ENCODE measurements at regions not wholly inside any gene's neighbourhood (a gene's known extent, or its start where the extent isn't known, plus 50 kb on each side); places are given as distances from the start of the nearest gene placed in this dataset.

- H3K4me3 ChIP-seq, result no peak overlapping the region
- no peaks in the 10 kb centered on the region for H4K20me1 ChIP-seq
- no peaks in the 10 kb centered on the region for H3K9me3 ChIP-seq
- no peak overlapping the region for H3K27ac ChIP-seq
- no peaks in the 10 kb centered on the region for H3K4me1 ChIP-seq
- no peaks in the 10 kb centered on the region for H3K27me3 ChIP-seq
- no peak overlapping the region for H3K4me2 ChIP-seq
- H3K9ac ChIP-seq, result no peak overlapping the region
- no peak for TF ChIP-seq Cebpa-rat (IDR thresholded peaks at IDR 0.05)
- H3K36me3 ChIP-seq, result no peaks in the 10 kb centered on the region
Measured at GRCh38 chr3:56862352-56863062, 60.8 kb upstream of the ARHGEF3 start.

GRCh38 chr3:56861511-56861910, 59.8 kb upstream of the ARHGEF3 start:
- no peaks in the 10 kb centered on the region for H4K20me1 ChIP-seq
- no peaks in the 10 kb centered on the region for H3K4me1 ChIP-seq
- no peak overlapping the region for H3K4me3 ChIP-seq
- H3K27me3 ChIP-seq, result no peaks in the 10 kb centered on the region
- no peak overlapping the region for H3K4me2 ChIP-seq
- no peaks in the 10 kb centered on the region for H3K36me3 ChIP-seq
- no peak for TF ChIP-seq Cebpa-rat (IDR thresholded peaks at IDR 0.05)
- no peaks in the 10 kb centered on the region for H3K9me3 ChIP-seq
- H3K9ac ChIP-seq, result no peak overlapping the region
- H3K27ac ChIP-seq, result no peak overlapping the region

- no peaks in the 10 kb centered on the region for H3K4me1 ChIP-seq
- no peak overlapping the region for H3K9ac ChIP-seq
- no peaks in the 10 kb centered on the region for H4K20me1 ChIP-seq
- no peak for TF ChIP-seq Cebpa-rat (IDR thresholded peaks at IDR 0.05)
- H3K36me3 ChIP-seq, result no peaks in the 10 kb centered on the region
- H3K27me3 ChIP-seq, result no peaks in the 10 kb centered on the region
- no peak overlapping the region for H3K4me3 ChIP-seq
- H3K9me3 ChIP-seq, result no peaks in the 10 kb centered on the region
- no peak overlapping the region for H3K27ac ChIP-seq
- no peak overlapping the region for H3K4me2 ChIP-seq
Measured at GRCh38 chr3:56860939-56861338, 59.2 kb upstream of the ARHGEF3 start.

- Histone ChIP-seq H3K9me3 (no peaks in the 10 kb centered on the region), H3K36me3 (no peaks in the 10 kb centered on the region), H3K4me2 (no peak overlapping the region), H3K27ac (no peak overlapping the region), H3K27me3 (no peaks in the 10 kb centered on the region), H3K4me1 (no peaks in the 10 kb centered on the region), H3K9ac (no peak overlapping the region), H4K20me1 (no peaks in the 10 kb centered on the region), H3K4me3 (no peak overlapping the region)
- no peak for TF ChIP-seq Cebpa-rat (IDR thresholded peaks at IDR 0.05)
Measured at GRCh38 chr3:56860351-56860750, 58.6 kb upstream of the ARHGEF3 start.

GRCh38 chr3:56858331-56858730, 56.6 kb upstream of the ARHGEF3 start:
- H3K4me3 ChIP-seq, result no peak overlapping the region
- no peak overlapping the region for H3K9ac ChIP-seq
- no peaks in the 10 kb centered on the region for H3K9me3 ChIP-seq
- no peak overlapping the region for H3K27ac ChIP-seq
- no peaks in the 10 kb centered on the region for H3K4me1 ChIP-seq
- H3K36me3 ChIP-seq, result no peaks in the 10 kb centered on the region
- TF ChIP-seq Cebpa-rat (IDR thresholded peaks at IDR 0.05), result no peak
- H4K20me1 ChIP-seq, result no peaks in the 10 kb centered on the region
- no peak overlapping the region for H3K4me2 ChIP-seq
- no peaks in the 10 kb centered on the region for H3K27me3 ChIP-seq

- H3K4me2 ChIP-seq, result no peak overlapping the region
- TF ChIP-seq Cebpa-rat (IDR thresholded peaks at IDR 0.05), result no peak
Measured at GRCh38 chr3:56857178-56857577, 55.4 kb upstream of the ARHGEF3 start.

GRCh38 chr3:56856752-56857151, 55.0 kb upstream of the ARHGEF3 start:
- H3K27me3 ChIP-seq, result no peaks in the 10 kb centered on the region
- no peak overlapping the region for H3K4me2 ChIP-seq
- no peak overlapping the region for H3K9ac ChIP-seq
- no peak overlapping the region for H3K27ac ChIP-seq
- TF ChIP-seq Cebpa-rat (IDR thresholded peaks at IDR 0.05), result no peak
- H3K9me3 ChIP-seq, result no peaks in the 10 kb centered on the region
- H3K36me3 ChIP-seq, result no peaks in the 10 kb centered on the region
- no peak overlapping the region for H3K4me3 ChIP-seq
- no peaks in the 10 kb centered on the region for H4K20me1 ChIP-seq
- no peaks in the 10 kb centered on the region for H3K4me1 ChIP-seq

More at GRCh38 chr3:56857178-56857577, 55.4 kb upstream of the ARHGEF3 start:
- Histone ChIP-seq H4K20me1 (no peaks in the 10 kb centered on the region), H3K4me1 (no peaks in the 10 kb centered on the region), H3K27me3 (no peaks in the 10 kb centered on the region), H3K4me3 (no peak overlapping the region), H3K27ac (no peak overlapping the region), H3K36me3 (no peaks in the 10 kb centered on the region), H3K9me3 (no peaks in the 10 kb centered on the region), H3K9ac (no peak overlapping the region)

- no peaks in the 10 kb centered on the region for H3K36me3 ChIP-seq
- no peak overlapping the region for H3K9ac ChIP-seq
- H3K4me3 ChIP-seq, result no peak overlapping the region
- TF ChIP-seq Cebpa-rat (IDR thresholded peaks at IDR 0.05), result no peak
- no peak overlapping the region for H3K4me2 ChIP-seq
- no peak overlapping the region for H3K27ac ChIP-seq
- H4K20me1 ChIP-seq, result no peaks in the 10 kb centered on the region
- H3K27me3 ChIP-seq, result no peaks in the 10 kb centered on the region
- H3K9me3 ChIP-seq, result no peaks in the 10 kb centered on the region
- H3K4me1 ChIP-seq, result no peaks in the 10 kb centered on the region
Measured at GRCh38 chr3:56855856-56856512, 54.2 kb upstream of the ARHGEF3 start.

- no peak overlapping the region for H3K4me3 ChIP-seq
- TF ChIP-seq Cebpa-rat (IDR thresholded peaks at IDR 0.05), result no peak
- no peak overlapping the region for H3K4me2 ChIP-seq
- H3K27me3 ChIP-seq, result no peaks in the 10 kb centered on the region
- no peaks in the 10 kb centered on the region for H4K20me1 ChIP-seq
- H3K4me1 ChIP-seq, result no peaks in the 10 kb centered on the region
- no peaks in the 10 kb centered on the region for H3K9me3 ChIP-seq
- H3K9ac ChIP-seq, result no peak overlapping the region
- no peaks in the 10 kb centered on the region for H3K36me3 ChIP-seq
- no peak overlapping the region for H3K27ac ChIP-seq
Measured at GRCh38 chr3:56854856-56855611, 53.3 kb upstream of the ARHGEF3 start.
